Liver (tissue), 8 donors: ENCODE measurements at regions not wholly inside any gene's neighbourhood (a gene's known extent, or its start where the extent isn't known, plus 50 kb on each side); places are given as distances from the start of the nearest gene placed in this dataset.

Experiments
- DNase-seq: peaks from one replicate; pipeline ENCODE4 v3.0.0-alpha.2; 2017; ENCODE audit warnings: low spot score
- H3K27ac ChIP-seq, 2 donors: one replicate each; pipeline ENCODE4 v1.7.0; 2013; ENCODE audit warnings: inconsistent platforms in 2 of 2, low read length in 2 of 2, control low read depth in 1 of 2, low read depth in 1 of 2, mild to moderate bottlenecking in 1 of 2
- H3K27me3 ChIP-seq, 4 donors: one replicate each; pipeline versions ENCODE4 v1.6.1 to v1.7.0; 2013; ENCODE audit warnings: low read length in 3 of 4, inconsistent platforms in 1 of 4, mild to moderate bottlenecking in 1 of 4, moderate library complexity in 1 of 4; ENCODE audit not compliant: control insufficient read depth in 4 of 4, insufficient read depth in 4 of 4
- H3K36me3 ChIP-seq, 4 donors: one replicate each; pipeline versions ENCODE4 v1.6.1 to v1.7.0; 2013; ENCODE audit warnings: low read length in 3 of 4, mild to moderate bottlenecking in 3 of 4, low read depth in 1 of 4, moderate library complexity in 1 of 4; ENCODE audit not compliant: control insufficient read depth in 4 of 4, insufficient read depth in 3 of 4
- H3K4me1 ChIP-seq, 4 donors: one replicate each; pipeline versions ENCODE4 v1.6.1 to v1.7.0; 2013; ENCODE audit warnings: low read length in 3 of 4, mild to moderate bottlenecking in 3 of 4, moderate library complexity in 1 of 4; ENCODE audit not compliant: control insufficient read depth in 4 of 4, insufficient read depth in 4 of 4
- H3K4me3 ChIP-seq, 3 donors: one replicate each; pipeline versions ENCODE4 v1.6.1 to v1.7.0; 2013; ENCODE audit warnings: low read length in 3 of 3, control low read depth in 1 of 3, low read depth in 1 of 3, mild to moderate bottlenecking in 1 of 3
- H3K9ac ChIP-seq, 2 donors: one replicate each; pipeline ENCODE4 v1.7.0; 2013; ENCODE audit warnings: low read length in 2 of 2, mild to moderate bottlenecking in 2 of 2, moderate library complexity in 2 of 2, control low read depth in 1 of 2, low read depth in 1 of 2
- H3K9me3 ChIP-seq, 4 donors: one replicate each; pipeline versions ENCODE4 v1.6.1 to v1.7.0; 2013; ENCODE audit warnings: low read length in 3 of 4; ENCODE audit not compliant: control insufficient read depth in 4 of 4
- EGR1 ChIP-seq, 2 donors: IDR thresholded peaks; 2 replicates each; pipeline ENCODE4 v1.6.1; 2016 to 2018; ENCODE audit warnings: antibody characterized with exemption in 2 of 2, low read depth in 2 of 2
- FOXA1 ChIP-seq: IDR thresholded peaks from 2 replicates; pipeline ENCODE4 v1.6.1; 2016; ENCODE audit warnings: antibody characterized with exemption
- FOXA2 ChIP-seq: IDR thresholded peaks from 2 replicates; pipeline ENCODE4 v1.6.1; 2016; ENCODE audit warnings: antibody characterized with exemption
- GABPA ChIP-seq, 2 donors: IDR thresholded peaks in 1 of 2; conservative IDR thresholded peaks in 1 of 2; 2 replicates each; pipeline ENCODE4 v1.6.1; 2016; ENCODE audit warnings: antibody characterized with exemption in 2 of 2, mild to moderate bottlenecking in 1 of 2, moderate library complexity in 1 of 2
- HNF4G ChIP-seq: IDR thresholded peaks from 2 replicates; pipeline ENCODE4 v1.6.1; 2016; ENCODE audit warnings: antibody characterized with exemption
- JUND ChIP-seq, 2 donors: IDR thresholded peaks; 2 replicates each; pipeline ENCODE4 v1.6.1; 2016; ENCODE audit warnings: antibody characterized with exemption in 2 of 2
- NR2F2 ChIP-seq: IDR thresholded peaks from 2 replicates; pipeline ENCODE4 v1.6.1; 2016; ENCODE audit warnings: antibody characterized with exemption
- RAD21 ChIP-seq, 2 donors: IDR thresholded peaks; 2 replicates each; pipeline ENCODE4 v1.6.1; 2016; ENCODE audit warnings: antibody characterized with exemption in 2 of 2, mild to moderate bottlenecking in 2 of 2
- RXRA ChIP-seq, 2 donors: IDR thresholded peaks; 2 replicates each; pipeline ENCODE4 v1.6.1; 2017 to 2018; ENCODE audit warnings: antibody characterized with exemption in 2 of 2, mild to moderate bottlenecking in 1 of 2
- SP1 ChIP-seq: IDR thresholded peaks from 2 replicates; pipeline ENCODE4 v1.6.1; 2018; ENCODE audit warnings: antibody characterized with exemption, mild to moderate bottlenecking
- TAF1 ChIP-seq: conservative IDR thresholded peaks from 2 replicates; pipeline ENCODE4 v1.6.1; 2016; ENCODE audit warnings: antibody characterized with exemption, mild to moderate bottlenecking
- YY1 ChIP-seq: IDR thresholded peaks from 2 replicates; pipeline ENCODE4 v1.6.1; 2016; ENCODE audit warnings: antibody characterized with exemption, mild to moderate bottlenecking
- WGBS: extraction: QIAGEN DNeasy Blood & Tissue Kit; methylation state at CpG from one replicate; pipeline ENCODE4 v1.1.7; 2013; 5-methylcytosine and 5-hydroxymethylcytosine counted together
- TF ChIP-seq, protein P1 (sequence below): IDR thresholded peaks from 2 replicates; pipeline ENCODE4 v1.6.1; 2016; ENCODE audit warnings: antibody characterized with exemption
- TF ChIP-seq, protein P2 (sequence below): IDR thresholded peaks from 2 replicates; pipeline ENCODE4 v1.6.1; 2016; ENCODE audit warnings: antibody characterized with exemption
- TF ChIP-seq, protein P3 (sequence below): fragments of 150-350 bp; IDR thresholded peaks from 2 replicates; pipeline ENCODE4 v1.5.1; 2017; ENCODE audit warnings: improper control_type of control experiment, low read depth, low read length; ENCODE audit not compliant: missing input control
- TF ChIP-seq, protein P4 (sequence below): IDR thresholded peaks from 2 replicates; pipeline ENCODE4 v1.6.1; 2016; ENCODE audit warnings: antibody characterized with exemption
- donor health status: healthy.
- donor health status: healthy.
- donor health status: healthy.
- donor health status: healthy.
- donor health status: healthy.

DNA sequence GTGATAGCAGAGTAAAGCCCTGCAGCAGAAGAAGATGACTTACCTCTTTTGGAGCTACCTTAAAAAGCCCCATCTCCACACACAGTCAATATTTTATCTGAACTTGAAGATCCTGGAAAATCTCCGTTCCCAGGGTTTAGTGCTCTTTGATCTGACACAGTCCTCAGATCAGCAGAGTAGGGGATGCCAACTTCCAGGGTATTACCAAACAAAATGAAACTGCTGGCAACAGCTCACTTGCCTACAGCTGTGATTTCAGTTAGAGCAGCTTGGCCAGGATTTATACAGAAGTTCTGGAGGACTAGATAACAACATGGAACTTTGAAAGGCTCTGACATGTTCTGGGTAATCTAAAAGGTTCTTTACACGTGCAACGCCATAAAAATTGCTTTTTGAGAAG, 1537.8 kb upstream of the ACO1 start:
- no peaks in the 10 kb centered on the region for H3K9me3 ChIP-seq
- no peak overlapping the region for H3K27ac ChIP-seq
- H3K27me3 ChIP-seq = no peaks in the 10 kb centered on the region
- 60% methylated on average over 3 of the region's 3 CpGs for WGBS
- TF ChIP-seq EGR1 (IDR thresholded peaks at IDR 0.05; ENCODE audit: low read depth in 2 of 2) = no peak
- no peak overlapping the region for H3K9ac ChIP-seq
- H3K4me3 ChIP-seq = no peak overlapping the region
- no peaks in the 10 kb centered on the region for H3K4me1 ChIP-seq
- no peak for DNase-seq
- H3K36me3 ChIP-seq = no peaks in the 10 kb centered on the region

DNA sequence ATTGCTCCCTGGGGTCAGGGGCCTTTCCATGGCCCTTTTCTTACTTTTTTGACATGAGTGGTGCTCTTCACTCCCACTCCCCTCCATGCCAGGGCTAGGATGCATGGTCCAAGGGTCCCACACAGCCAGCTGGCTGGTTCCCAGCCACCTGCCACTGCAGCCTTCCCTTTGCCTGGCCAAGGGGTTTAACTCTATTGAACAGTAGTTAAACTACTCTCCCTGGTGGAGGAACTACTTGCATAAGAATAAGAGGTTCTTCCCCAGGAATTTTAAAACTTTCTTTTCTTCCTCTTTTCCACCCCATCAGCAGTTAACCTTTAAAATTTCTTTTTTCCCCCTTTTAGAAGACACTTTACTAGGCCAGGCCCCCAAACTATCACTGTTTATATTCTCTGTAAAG, 1532.8 kb upstream of the ACO1 start:
- H3K27ac ChIP-seq = no peak overlapping the region
- no peaks in the 10 kb centered on the region for H3K27me3 ChIP-seq
- no peak overlapping the region for H3K4me3 ChIP-seq
- H3K9ac ChIP-seq = no peak overlapping the region
- no peaks in the 10 kb centered on the region for H3K4me1 ChIP-seq
- no peaks in the 10 kb centered on the region for H3K36me3 ChIP-seq
- H3K9me3 ChIP-seq = no peaks in the 10 kb centered on the region
- TF ChIP-seq RAD21 (IDR thresholded peaks at IDR 0.05) (no peak), FOXA1 (no peak), TAF1 (no peak), YY1 (no peak), HNF4G (no peak), NR2F2 (no peak), EGR1 (IDR thresholded peaks at IDR 0.05; ENCODE audit: low read depth in 2 of 2) (no peak), SP1 (no peak), GABPA (IDR thresholded peaks at IDR 0.05 in 1 of 2, conservative IDR thresholded peaks at IDR 0.05 in 1 of 2) (no peak), RXRA (IDR thresholded peaks at IDR 0.05) (no peak)
- TF ChIP-seq, protein P1, sequence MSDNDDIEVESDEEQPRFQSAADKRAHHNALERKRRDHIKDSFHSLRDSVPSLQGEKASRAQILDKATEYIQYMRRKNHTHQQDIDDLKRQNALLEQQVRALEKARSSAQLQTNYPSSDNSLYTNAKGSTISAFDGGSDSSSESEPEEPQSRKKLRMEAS = no peak
- TF ChIP-seq, protein P2, sequence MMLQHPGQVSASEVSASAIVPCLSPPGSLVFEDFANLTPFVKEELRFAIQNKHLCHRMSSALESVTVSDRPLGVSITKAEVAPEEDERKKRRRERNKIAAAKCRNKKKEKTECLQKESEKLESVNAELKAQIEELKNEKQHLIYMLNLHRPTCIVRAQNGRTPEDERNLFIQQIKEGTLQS = no peak
- no peak for DNase-seq

DNA sequence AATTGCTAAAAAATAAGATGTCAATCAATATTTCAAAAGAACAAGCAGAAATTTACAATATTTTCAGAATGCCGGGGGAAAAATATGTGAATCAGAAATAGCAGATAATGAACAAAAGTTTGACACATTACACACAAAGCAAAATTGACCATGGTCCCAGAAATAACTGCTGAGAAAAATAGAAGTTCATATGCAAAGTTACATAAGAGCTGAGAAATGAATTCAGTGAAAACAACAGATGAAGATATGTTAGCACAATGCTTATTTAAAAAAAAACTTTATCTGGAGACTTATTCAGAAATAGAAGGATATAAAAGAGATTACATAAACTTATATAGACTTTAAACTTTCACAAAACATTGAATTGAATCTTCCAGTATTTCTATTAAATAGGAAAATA, 1483.7 kb upstream of the ACO1 start:
- Histone ChIP-seq H3K4me1 (no peaks in the 10 kb centered on the region), H3K9ac (no peak overlapping the region), H3K27me3 (no peaks in the 10 kb centered on the region), H3K4me3 (no peak overlapping the region), H3K36me3 (no peaks in the 10 kb centered on the region), H3K9me3 (no peaks in the 10 kb centered on the region), H3K27ac (no peak overlapping the region)
- TF ChIP-seq YY1 (no peak), EGR1 (IDR thresholded peaks at IDR 0.05; ENCODE audit: low read depth in 2 of 2) (no peak), RAD21 (IDR thresholded peaks at IDR 0.05) (no peak), RXRA (IDR thresholded peaks at IDR 0.05) (no peak), FOXA1 (no peak)
- DNase-seq = no peak
- whole genome bisulfite sequencing = 81% methylated on average over 1 of the region's 1 CpG

DNA sequence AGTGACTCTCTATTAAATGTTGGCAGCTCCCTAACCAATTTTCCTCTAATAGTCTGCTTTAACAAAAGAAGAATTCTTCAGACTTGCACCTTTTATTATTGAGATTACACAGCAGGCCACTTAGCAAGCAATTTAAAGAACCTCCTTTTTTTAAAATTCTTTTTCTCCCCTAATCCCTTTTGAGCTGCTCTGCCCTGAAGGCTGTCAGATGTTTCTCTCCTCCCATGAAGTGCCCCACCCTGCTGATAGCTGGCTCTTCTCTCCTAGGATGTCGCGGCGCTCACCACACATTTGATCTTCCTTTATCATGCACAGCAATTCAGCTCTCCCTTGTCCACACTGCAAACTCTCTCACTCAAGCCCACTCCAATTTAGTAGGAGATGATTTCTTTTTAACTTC, 1471.1 kb upstream of the ACO1 start:
- Histone ChIP-seq H3K27me3 (no peaks in the 10 kb centered on the region), H3K36me3 (no peaks in the 10 kb centered on the region), H3K9ac (no peak overlapping the region), H3K9me3 (no peaks in the 10 kb centered on the region), H3K4me3 (no peak overlapping the region), H3K4me1 (no peaks in the 10 kb centered on the region), H3K27ac (no peak overlapping the region)
- 49% methylated on average over 3 of the region's 3 CpGs for whole genome bisulfite sequencing
- no peak for DNase-seq
- TF ChIP-seq, protein P2 = no peak
- TF ChIP-seq, protein P3, sequence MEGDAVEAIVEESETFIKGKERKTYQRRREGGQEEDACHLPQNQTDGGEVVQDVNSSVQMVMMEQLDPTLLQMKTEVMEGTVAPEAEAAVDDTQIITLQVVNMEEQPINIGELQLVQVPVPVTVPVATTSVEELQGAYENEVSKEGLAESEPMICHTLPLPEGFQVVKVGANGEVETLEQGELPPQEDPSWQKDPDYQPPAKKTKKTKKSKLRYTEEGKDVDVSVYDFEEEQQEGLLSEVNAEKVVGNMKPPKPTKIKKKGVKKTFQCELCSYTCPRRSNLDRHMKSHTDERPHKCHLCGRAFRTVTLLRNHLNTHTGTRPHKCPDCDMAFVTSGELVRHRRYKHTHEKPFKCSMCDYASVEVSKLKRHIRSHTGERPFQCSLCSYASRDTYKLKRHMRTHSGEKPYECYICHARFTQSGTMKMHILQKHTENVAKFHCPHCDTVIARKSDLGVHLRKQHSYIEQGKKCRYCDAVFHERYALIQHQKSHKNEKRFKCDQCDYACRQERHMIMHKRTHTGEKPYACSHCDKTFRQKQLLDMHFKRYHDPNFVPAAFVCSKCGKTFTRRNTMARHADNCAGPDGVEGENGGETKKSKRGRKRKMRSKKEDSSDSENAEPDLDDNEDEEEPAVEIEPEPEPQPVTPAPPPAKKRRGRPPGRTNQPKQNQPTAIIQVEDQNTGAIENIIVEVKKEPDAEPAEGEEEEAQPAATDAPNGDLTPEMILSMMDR = no peak
- TF ChIP-seq JUND (IDR thresholded peaks at IDR 0.05) (no peak), RAD21 (IDR thresholded peaks at IDR 0.05) (no peak), NR2F2 (no peak), YY1 (no peak), SP1 (no peak), FOXA2 (no peak), GABPA (IDR thresholded peaks at IDR 0.05 in 1 of 2, conservative IDR thresholded peaks at IDR 0.05 in 1 of 2) (no peak), RXRA (IDR thresholded peaks at IDR 0.05) (no peak), FOXA1 (no peak), HNF4G (no peak)
- TF ChIP-seq, protein P1 = no peak
- TF ChIP-seq, protein P4, sequence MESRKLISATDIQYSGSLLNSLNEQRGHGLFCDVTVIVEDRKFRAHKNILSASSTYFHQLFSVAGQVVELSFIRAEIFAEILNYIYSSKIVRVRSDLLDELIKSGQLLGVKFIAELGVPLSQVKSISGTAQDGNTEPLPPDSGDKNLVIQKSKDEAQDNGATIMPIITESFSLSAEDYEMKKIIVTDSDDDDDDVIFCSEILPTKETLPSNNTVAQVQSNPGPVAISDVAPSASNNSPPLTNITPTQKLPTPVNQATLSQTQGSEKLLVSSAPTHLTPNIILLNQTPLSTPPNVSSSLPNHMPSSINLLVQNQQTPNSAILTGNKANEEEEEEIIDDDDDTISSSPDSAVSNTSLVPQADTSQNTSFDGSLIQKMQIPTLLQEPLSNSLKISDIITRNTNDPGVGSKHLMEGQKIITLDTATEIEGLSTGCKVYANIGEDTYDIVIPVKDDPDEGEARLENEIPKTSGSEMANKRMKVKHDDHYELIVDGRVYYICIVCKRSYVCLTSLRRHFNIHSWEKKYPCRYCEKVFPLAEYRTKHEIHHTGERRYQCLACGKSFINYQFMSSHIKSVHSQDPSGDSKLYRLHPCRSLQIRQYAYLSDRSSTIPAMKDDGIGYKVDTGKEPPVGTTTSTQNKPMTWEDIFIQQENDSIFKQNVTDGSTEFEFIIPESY = no peak
